Right forelimb (tissue), 1 donor: ENCODE measurements at regions not wholly inside any gene's neighbourhood (a gene's known extent, or its start where the extent isn't known, plus 50 kb on each side); places are given as distances from the start of the nearest gene placed in this dataset.

Source experiments
- DNase-seq: peaks from one replicate; pipeline ENCODE4 v3.0.0-alpha.2; 2018

GRCh38 chr10:4004144-4004543 lies 219.1 kb upstream of the KLF6 start:
- no peak for DNase-seq

DNA sequence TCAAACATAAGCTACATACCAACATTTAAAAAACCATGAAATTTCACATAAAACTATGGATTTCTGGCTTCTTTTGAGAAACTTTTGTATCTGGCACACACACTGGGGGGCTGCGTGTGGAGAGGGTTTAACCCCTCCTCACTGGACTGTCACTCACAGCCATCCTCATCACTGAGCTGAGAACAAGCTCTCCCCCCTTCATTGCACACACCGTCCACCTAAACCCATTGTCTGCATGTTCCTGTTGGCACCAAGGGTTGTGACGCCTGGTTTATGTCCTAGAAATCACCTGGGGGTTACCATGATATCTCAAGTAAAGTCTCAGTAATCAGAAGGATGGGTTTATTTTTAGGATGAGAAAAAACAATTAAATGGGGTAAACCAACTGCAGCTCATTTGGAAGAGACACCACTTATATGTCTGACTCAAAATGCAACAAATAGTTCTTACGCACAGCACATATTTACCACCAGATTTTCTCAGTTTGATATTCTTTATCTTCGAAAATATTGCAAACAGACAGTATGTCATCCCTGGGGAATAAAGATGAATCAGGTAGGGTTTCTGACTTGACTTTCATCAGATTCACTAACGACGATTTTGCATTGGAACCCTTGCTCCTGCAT lies 218.5 kb upstream of the KLF6 start:
- DNase-seq = no peak

GRCh38 chr10:4001811-4002210 lies 216.8 kb upstream of the KLF6 start:
- no peak for DNase-seq

DNA sequence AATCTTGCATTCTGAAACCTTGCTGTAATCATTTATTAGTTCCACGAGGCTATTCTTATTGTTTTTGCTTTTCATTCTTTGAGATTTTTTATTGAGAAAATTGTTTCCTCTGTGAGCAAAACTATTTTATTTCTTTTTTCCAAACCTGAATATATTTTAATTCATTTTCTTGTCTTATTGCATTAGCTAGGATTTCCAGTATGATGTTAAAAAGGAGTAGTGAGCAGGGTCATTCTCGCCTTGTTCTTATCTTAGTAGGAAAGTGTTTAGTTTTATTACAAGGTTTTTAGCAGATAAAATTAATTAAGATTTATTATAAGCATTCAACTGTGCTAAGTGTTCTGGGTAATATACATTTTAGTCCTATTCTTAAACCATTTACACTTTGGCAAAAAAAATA lies 214.6 kb upstream of the KLF6 start:
- DNase-seq = no peak

DNA sequence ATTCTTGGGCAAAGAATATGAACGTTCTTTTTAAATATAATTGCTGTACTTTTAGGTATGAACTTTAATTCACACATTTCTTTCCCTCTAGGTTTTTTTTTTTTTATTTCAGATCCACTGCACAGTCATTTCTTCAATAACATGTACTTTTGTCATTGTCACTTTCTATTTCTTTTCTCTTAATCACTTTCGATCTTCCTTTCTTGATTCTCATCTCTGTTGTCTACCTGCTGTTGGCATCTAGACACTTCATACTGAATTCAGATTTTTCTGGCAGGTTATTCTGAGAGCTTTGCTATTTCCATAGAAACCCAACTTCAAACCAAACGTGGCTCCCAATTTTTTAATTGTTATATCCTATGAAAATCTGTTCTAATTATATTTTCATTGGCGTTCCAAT lies 211.7 kb upstream of the KLF6 start:
- no peak for DNase-seq

GRCh38 chr10:3995302-3996210 lies 210.5 kb upstream of the KLF6 start:
- no peak for DNase-seq

DNA sequence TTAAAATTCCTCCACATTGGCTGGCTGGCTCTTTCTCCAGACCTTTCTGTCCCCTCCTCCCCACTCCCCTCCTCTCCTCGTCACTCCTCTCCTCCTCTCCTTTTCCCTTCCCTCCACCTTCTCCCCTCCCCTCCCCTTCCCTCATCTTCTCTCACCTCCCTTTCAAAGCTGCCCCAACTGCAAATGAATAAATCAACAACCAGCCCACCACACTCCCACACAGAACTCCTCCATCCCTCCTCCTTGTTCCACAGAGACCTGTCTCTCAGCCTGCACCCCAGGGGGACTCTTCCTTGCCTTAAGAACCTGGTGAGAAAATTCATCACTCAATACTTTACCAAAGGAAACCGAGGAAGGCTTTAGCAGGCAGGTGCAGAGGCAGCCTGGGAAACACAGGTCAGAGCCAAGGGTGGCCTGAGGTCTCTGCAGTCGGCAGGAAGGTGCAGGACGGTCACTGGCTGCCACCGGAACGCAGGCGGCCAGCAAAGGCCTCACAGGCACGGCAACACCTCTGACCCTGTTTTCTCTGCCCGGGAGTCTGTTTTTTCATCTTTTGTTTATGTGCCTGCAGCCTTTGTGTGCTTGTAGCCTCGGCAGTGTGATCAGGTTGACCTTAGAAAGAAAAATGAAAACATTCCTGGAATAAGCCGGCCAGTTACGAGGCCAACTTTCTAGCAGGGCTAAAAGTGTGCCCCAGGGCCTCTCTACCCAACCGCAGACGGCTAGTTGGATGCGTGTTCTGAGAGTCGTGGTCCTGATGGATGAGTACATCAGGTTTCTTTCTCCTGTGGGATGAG lies 207.6 kb upstream of the KLF6 start:
- DNase-seq = no peak

- no peak for DNase-seq
Observed at GRCh38 chr10:3990307-3990706, 205.3 kb upstream of the KLF6 start.

GRCh38 chr10:3987143-3987974 lies 202.3 kb upstream of the KLF6 start:
- DNase-seq = no peak

- no peak for DNase-seq
Observed at GRCh38 chr10:3986493-3987142, 201.6 kb upstream of the KLF6 start.

DNA sequence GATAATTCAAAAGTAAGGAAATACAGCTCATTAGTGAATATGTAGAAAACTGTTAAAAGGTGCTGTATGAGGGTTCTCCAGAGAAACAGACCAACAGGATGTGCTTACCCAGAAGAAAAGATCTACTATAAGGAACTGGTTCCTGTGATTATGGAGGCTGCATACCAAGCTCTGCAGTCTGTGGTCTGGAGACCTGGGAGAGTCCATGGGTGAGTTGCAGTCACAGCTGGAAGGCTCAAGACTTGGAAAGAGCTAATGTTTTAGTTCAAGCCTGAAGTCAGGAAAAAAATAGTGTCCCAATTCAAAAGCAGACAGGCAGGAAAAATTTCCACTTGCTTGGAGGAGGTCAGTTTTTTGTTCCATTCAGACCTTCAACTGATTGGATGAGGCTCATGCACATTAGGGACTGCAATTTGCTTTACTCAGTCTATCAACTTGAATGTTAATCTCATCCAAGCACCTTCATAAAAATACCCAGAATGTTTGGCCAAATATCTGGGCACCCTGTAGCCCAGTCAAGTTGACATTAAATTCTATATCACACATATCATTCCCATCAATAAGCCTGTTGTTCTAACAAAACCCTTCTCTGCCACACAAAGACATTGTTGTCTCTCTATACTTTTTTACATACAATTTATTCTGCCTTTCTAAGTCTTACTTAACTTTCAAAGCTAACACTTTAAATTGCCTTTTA lies 197.9 kb upstream of the KLF6 start:
- DNase-seq = no peak

- no peak for DNase-seq
Observed at GRCh38 chr10:3981300-3981699, 196.3 kb upstream of the KLF6 start.

- DNase-seq = no peak
Observed at GRCh38 chr10:3980660-3981059, 195.7 kb upstream of the KLF6 start.

DNA sequence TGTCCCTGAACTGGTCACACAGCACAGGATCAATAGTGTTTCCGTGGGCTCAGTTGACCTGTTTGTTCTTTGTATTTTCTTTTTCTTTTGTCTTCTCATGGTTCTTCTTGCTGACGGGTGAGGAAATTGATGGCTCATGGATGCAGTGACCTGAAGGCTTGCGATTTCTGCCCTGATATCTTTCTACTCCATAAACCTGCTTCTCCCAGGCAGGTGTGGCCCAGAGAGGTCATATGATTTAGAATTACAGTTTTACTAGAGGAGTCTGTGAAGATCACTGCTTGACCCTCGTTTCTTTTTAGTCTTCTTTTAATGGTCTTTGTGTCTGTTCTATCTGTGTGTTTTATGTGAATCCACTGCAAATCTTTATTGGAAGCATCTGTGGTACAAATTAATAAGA lies 195.1 kb upstream of the KLF6 start:
- no peak for DNase-seq

GRCh38 chr10:3978761-3979160 lies 193.8 kb upstream of the KLF6 start:
- DNase-seq = no peak

DNA sequence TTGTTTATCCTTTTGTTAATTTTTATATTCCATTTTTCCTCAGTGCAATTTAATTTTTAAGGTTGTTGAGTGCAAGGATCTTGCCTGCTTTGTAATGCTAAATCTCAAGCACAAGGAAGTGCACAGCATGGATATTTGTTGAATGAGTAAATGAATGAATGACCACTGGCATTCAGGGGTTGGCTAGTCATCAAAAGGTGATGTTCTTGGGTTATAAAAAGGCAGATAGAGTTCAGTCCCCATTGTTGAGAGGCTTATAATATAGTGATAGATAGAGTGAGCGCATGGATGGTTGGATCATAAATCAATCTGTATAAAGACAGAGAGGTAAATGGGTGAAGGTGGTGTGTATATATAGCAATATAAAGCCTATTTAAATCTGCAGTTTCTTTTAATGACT lies 193.2 kb upstream of the KLF6 start:
- DNase-seq = no peak

- no peak for DNase-seq
Observed at GRCh38 chr10:3977761-3978160, 192.8 kb upstream of the KLF6 start.

GRCh38 chr10:3976718-3977117 lies 191.7 kb upstream of the KLF6 start:
- DNase-seq = no peak

DNA sequence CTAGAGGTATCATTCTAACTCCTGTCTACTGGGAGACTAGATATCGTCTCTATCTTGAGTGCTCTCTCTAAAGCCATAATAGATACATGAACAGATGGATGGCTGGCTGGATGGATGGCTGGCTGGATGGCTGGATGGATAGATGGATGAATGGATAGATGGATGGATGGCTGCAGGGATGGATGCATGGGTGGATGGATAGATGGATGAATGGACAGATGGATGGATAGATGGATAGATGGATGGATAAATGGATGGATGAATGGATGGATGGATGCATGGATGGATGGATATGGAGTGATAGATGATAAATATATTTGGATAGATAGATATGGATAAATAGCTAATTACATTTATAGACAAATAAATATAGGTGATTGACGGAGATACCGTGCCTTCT lies 191.2 kb upstream of the KLF6 start:
- DNase-seq = no peak

- no peak for DNase-seq
Observed at GRCh38 chr10:3975016-3975415, 190.0 kb upstream of the KLF6 start.

DNA sequence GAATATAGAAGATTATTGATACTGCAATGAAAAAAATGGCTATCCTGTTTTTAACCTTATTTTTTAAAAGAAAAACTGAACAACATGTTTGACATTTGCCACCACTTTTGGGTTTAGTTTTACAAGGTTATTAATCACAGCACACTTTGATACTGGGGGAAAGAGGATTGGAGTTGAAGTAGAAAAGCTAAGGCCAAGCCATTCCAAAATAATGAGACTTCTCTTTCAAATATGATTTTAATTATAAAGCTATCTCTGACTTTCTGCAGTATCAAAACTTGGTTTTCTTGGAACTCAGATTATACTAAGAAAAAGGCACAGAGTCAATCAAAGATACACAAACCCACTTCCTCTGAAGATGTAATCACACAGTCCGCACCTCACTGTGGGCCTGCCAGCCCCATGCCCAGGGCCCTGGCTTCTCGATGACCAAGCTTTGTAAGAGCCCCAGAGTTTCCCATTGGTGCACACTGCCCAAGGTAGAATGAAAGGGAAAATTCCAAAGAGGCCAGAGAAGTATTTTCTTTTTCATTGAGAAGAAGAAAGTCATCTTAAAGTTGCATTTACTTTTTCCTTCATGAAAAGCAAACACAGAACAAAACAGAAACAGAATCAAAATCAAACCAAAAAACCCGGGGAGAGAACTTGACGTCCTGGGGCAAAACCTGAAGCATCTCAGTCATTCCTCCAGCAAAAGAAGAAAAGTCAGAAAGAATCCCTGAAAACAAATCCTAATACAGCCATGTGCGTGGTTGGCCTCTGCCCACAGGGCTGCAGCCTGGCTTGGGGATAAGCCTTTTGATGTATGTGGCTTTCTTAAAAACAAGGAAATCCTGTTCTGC lies 187.7 kb upstream of the KLF6 start:
- DNase-seq = no peak
